Colon (tissue), 2 donors: ENCODE measurements at regions not wholly inside any gene's neighbourhood (a gene's known extent, or its start where the extent isn't known, plus 50 kb on each side); places are given as distances from the start of the nearest gene placed in this dataset.

Experiments
- FAIRE-seq: peaks from 2 replicates; lab custom pipeline; 2012; peaks lifted over from hg19 to GRCh38; lab: Jason Lieb, UNC
- donor health status: control.
- donor health status: control.

DNA sequence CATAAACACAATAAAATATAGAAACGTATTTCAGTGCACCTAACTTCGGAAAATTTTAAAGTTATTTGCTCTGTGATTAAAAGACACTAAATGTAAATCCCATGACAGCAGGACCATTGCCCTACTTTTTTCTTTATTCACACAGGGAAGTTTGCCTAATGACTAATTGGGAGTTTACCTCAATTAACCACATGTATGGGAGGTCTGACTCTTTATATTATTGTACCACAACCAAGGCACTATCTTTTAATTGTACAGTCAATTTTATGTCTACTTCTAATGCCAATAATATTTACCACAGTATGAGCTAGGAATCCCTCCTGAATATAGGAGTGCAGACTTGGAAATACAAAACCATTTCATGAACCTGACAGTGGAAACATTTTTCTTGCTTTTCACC is 360.8 kb upstream of the NEGR1 start:
- no peak for FAIRE-seq

DNA sequence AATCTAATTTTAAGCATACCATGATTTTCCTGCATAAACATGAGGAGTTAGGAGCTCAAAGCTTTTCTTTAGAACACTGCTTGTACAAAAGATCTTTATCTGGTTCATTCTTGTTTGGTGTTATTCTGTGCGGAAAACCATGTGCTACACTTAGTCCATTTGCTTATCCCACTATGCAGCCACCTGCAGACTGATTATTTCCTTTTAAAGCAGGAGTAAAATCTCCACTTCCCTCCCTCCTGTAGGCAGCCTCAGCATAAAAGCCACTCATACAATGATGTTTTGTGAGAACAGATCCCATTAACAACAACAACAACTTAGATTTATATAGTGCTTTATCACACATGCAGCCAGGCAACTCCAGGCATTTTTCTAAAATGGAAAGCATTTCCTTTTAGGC is 355.3 kb upstream of the NEGR1 start:
- FAIRE-seq = no peak

DNA sequence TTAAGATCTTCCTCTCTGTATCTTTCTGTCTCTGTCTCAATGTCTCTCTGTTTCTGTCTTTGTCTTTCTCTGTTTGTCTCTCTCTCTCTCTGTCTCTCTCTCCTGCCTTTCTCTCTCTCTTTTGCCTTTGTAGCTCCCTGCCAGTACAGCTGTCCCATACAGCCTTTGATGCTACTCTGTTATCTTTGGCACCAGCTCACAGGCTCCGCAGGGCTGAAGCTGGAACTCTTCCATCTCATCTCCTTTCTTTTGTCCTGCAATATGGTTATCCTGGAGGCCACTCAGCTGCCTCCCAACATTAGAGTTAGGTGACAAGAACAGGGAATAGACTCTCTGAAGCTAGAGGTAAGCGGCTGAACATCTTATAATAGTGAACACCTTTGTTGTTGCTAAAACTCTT is 354.3 kb upstream of the NEGR1 start:
- no peak for FAIRE-seq

DNA sequence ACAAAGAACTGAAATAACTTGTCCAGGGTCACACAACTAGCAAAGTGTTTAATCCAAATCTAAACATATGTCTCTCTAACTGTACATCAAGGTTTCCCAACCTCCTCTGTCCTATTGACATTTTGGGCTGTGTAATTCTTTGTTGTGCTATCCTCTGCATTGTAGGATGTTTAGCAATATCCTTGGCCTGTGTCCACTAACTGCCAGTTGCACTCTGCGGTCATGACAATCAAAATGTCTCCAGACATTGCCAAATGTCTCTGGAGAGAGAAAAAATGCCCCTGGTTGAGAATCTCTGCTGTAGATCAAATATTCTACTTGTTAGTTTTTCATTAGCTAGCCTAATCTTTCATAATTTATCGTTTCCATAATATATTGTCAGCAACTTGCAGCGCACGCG is 353.4 kb upstream of the NEGR1 start:
- FAIRE-seq = no peak

GRCh38 chr1:72634946-72635345 is 352.6 kb upstream of the NEGR1 start:
- FAIRE-seq = no peak

DNA sequence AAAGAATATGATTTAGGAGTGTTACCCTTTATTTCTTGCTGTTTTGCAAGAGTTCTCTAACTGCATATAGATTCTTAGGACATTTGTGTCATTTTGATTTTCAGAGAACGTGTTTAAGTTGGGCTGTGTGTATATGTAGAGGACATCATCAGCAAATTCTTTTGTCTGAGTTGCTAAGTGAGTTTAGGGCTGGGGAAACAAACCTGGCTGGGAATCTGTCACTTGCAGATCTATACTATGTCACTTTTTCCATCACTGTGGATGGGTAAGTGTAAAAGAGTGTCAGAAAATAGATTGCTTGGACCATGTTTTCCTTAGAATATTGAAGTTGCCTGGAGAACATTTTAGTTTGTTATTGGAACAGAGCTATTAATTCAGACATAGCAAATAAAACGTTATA is 349.1 kb upstream of the NEGR1 start:
- FAIRE-seq = no peak

DNA sequence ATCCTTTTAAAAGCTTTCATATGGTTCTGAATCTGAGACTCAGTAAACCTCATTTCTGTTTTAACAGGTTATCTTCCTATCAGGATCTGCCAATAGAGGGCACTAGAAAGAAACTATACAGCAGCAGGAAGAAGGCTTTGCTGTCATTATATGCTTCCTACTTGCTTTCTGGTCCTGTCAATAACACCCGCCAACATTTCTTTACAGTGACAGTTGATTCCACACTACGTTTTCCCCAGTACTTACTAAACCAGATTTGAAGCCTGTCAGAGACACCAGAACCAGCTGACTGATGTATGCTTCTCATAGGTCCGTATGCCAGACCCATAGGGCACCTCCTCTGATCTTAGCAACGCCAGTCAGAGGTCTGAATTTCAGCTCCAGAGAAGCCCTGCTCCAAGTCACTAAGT is 341.0 kb upstream of the NEGR1 start:
- FAIRE-seq = no peak

GRCh38 chr1:72620453-72620852 is 338.1 kb upstream of the NEGR1 start:
- FAIRE-seq = no peak

DNA sequence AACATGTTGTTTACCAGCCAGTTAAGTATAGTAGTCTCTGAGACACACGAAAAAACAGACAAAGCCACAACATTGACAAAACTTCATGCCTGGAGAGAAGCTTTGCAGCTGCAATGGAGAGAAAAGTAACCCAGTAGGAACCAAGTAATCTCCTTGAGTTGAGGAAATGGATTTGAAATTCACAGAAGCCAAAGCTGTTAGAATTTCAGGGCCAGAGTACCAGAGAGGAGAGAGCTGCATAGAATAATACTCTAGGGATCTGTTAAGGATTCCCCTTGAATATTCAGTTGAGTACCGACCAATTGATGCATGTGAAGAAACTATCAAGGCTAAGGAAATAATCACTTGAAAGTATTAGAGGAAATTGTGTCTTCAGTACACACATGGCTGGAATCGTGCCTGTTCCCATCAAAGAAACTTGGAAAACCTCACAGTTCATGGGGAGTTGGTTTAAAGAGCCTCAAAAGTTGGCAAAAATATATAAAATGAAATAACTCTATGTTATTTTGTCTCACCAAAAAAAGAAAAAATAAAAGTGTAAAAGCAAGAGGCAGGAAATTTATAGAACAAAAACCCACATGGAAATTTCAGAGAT is 324.0 kb upstream of the NEGR1 start:
- no peak for FAIRE-seq

GRCh38 chr1:72601035-72601674 is 318.8 kb upstream of the NEGR1 start:
- no peak for FAIRE-seq

- FAIRE-seq = no peak
These were observed 303.8 kb upstream of the NEGR1 start for GRCh38 chr1:72586023-72586685.

DNA sequence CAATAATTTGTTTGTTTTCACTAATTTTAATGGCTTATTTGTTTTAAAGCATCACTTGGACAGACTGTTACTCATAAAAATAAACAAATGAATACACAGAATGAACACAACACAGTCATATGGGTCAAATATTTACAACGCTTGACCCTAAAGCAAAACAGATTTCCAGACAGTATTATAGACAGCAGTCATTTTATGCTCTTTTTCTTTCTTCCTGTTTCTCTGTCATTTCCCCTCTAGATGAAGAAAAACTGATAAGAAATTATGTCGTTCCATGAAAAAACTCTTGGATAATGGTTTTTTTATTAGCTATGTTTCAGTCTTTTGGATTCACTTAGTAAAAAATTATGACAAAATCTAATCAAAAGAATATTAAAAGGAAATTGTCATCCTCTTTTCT is 297.3 kb upstream of the NEGR1 start:
- no peak for FAIRE-seq

DNA sequence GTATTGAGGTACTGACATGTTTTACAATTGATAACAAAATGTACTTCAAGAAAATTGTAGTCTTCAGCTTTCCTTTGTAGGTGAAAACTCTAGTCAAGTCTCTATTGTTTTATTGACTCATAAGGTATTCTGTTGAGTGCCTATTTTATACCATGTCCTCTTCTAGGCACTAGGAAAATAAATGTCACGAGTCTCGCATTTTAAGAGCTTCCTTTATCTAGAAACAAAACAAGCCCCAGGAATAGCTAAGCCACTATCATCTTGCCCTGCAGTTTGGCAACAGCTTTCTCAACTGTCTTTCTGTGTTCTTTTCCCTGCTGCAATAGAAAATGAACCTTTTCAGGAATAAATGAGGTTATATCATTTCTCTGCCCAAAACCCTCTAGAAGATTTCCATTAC is 288.5 kb upstream of the NEGR1 start:
- no peak for FAIRE-seq

- no peak for FAIRE-seq
These were observed 285.8 kb upstream of the NEGR1 start for GRCh38 chr1:72568113-72568512.

- no peak for FAIRE-seq
These were observed 285.2 kb upstream of the NEGR1 start for GRCh38 chr1:72567521-72567920.

DNA sequence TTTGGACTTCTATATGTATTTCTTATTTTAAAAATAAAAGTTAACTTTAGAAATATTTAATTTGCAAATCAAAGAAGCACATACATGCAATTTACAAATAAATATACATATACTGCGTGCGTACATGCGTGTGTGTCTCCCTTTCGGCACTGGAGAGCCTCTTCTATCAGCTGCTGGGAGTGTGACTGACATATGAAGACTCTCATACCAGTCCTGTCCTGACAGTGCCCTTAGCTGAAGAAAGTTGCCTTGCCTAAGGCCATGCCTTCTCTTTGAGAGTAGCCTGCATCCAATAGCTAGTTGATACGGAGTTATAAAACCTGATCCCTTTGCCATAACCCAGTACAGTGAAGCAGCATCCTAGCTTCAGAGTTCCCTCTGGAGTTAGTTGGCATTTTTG is 282.4 kb upstream of the NEGR1 start:
- FAIRE-seq = no peak

DNA sequence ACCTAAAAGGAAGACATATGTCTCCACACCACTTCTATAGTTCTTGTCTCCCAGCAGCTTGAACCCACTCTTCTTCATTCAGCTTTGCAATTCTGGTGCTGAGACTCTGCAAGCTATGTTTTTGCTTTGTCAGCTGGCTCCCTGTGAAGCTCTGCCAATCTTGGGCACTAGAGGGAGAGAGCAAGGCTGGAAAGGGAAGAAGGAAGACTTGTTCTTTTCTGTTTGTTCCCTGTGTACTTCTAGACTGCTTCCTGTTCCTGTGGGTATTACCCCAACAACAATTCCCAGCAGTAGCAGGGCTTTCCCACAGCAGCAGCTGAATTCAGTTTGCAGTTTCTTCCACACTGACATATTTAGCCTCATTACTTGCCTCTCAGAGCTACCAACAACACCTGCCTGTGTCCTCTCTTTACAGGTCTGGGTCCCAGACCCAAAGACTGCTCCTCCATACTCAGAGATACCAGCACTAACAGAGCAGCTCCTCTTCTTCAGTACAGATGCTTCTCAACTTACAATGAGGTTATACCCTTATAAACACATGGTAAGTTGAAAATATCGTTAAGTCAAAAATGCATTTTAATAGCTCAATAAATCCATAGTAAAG is 275.2 kb upstream of the NEGR1 start:
- FAIRE-seq = no peak

DNA sequence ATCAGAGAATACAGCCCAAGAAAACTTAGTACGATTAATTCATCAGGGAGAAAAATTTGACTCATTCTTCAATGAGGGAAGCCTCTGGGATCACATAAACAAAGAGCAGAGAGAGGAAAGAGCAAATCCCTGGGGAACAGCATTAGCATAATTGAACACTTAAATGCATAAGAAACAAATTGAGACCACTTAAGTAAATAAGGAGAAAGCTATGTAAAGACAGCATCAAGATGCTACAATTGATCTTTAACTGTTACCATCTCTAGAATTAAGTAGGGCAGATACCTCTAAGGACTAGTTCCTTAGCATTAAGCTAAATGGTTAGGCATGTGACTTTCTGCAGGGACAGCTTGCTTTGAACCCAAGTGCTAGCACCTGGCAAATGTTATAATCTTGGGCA is 265.1 kb upstream of the NEGR1 start:
- FAIRE-seq = no peak

- no peak for FAIRE-seq
These were observed 258.3 kb upstream of the NEGR1 start for GRCh38 chr1:72540674-72541073.

- no peak for FAIRE-seq
These were observed 253.1 kb upstream of the NEGR1 start for GRCh38 chr1:72535470-72535869.

DNA sequence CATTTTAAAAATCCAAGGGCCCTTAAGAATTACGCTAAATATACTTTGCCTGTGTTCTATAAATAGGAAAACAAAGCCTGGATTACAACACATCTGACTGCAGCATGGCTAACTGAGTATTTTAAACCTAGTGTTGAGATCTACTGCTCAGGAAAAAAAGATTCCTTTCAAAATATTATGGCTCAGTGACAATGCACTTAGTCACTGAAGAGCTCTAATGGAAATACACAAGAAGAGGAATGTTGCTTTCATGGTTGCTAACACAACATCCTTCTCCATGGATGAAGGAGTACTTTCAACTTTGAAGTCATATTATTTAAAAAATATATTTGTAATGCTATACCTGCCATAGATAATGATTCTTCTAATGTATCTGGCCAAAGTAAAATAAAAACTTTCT is 248.3 kb upstream of the NEGR1 start:
- no peak for FAIRE-seq

GRCh38 chr1:72526926-72527325 is 244.6 kb upstream of the NEGR1 start:
- no peak for FAIRE-seq

- no peak for FAIRE-seq
These were observed 241.7 kb upstream of the NEGR1 start for GRCh38 chr1:72524021-72524420.

GRCh38 chr1:72521659-72522058 is 239.3 kb upstream of the NEGR1 start:
- FAIRE-seq = no peak
